ENCODE measurements at regions not wholly inside any gene's neighbourhood (a gene's known extent, or its start where the extent isn't known, plus 50 kb on each side); places are given as distances from the start of the nearest gene placed in this dataset.
A peak's percentile ranks its signal among the peaks of the same experiment; 100 is the strongest.
"Not testable (repeated sequence)": the region's sequence is repeated elsewhere in the genome, so short reads cannot be mapped to it uniquely, and the experiment has no call there.

DNA sequence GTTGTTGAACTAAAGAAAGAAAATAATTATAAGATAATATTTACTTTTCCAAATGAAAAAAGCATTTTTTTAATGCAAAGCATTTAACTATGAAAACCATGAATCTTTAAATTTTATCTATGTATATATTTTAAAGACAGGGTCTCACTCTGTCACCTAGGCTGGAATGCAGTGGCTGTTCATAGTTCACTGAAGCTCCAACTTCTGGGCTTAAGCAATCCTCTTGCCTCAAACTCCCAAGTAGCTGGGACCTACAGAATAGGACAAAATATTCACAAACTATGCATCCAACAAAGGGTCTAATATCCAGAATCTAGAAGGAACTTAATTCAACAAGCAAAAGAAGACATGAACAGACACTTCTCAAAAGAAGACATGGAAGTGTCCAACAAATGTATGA is 55.9 kb upstream of the ALB start:
- DNase-seq (ENCODE audit: low spot score), result no peak

DNA sequence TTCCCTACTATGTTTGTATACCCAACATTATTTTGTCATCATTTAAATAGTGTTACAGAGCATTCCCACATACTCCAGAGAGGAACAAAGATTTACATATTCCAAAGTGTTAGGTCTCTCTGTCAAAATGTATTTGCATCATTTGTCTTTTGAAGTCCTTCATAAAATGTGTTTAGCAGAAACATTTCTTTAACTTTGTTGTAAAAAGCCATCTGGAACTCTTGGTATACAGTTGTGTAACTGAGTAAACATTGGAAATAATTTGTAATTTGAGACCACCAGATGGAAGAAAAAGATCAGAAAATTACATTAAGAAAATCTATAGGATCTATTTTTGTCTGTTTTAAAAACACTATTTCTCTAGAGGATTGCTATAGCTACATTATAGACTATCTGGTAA is 56.6 kb upstream of the ALB start:
- DNase-seq (ENCODE audit: low spot score), result no peak

DNA sequence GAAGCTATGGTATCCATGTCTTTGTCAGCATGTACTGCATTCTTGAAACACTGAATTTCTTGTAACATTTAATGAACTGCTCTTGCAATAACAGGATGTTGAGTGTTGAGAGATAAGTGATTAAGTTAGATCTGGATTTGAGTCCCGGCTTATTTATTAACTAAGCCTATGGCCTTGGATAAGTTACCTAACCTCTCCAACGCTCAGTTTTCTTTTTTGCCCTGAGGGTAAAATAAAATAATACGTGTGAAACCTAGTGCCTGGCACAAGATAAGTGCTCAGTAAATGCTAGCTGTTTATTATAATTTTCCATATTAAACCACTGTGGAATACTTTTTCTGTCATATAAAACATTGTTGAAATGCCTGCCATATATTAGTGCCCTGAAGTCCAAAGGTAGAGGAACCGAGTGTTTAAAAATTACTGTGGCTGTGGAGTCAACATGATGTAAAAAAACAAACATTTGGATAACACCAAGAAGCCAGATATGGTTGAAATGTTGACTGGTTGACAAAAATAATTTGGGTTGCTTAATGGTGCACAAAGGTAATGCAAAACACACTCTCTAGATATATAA is 58.6 kb upstream of the ALB start:
- no peak for DNase-seq (ENCODE audit: low spot score)

DNA sequence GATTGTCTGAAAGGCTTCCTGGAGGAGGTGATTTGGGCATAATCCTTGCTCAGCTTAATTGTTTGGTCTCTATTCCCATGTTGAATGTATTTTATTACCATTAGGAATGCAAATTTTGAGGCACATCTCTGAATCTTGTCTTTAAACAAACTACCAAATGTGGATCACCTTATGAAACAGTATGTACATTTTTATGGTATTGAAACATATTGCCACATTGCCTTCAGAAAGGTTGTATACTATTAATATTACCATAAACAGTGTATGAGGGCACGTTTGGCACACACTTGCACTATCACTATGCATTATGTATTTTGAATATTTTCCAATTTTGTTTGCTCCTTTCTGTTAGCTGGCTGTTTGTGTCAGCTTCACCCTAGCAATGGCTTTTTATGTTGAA is 60.0 kb upstream of the ALB start:
- no peak for DNase-seq (ENCODE audit: low spot score)

DNA sequence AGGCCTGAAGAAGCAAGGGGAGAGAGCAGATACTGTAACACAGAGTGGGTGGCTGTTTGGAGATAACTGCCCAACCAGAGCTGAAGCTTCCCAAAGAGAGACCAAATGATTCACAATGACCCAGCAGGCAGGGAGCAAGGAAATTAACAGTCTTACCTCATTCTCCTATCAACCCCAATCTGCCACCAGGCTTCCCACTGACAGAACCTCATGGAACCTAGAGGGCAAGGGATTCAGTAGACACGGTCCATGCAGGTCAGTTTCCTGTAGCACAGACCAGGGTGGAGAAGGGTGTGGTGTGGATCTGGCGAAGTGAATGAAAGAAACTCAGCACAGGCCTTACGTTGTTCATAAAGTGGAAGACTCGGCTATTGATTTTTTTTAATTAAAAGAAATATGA is 60.7 kb upstream of the ALB start:
- no peak for DNase-seq (ENCODE audit: low spot score)

GRCh38 chr4:73341454-73341853 is 62.6 kb upstream of the ALB start:
- DNase-seq (ENCODE audit: low spot score), result peak; percentile 56

- DNase-seq (ENCODE audit: low spot score), result no peak
Observed at GRCh38 chr4:73340917-73341316, 63.2 kb upstream of the ALB start.

DNA sequence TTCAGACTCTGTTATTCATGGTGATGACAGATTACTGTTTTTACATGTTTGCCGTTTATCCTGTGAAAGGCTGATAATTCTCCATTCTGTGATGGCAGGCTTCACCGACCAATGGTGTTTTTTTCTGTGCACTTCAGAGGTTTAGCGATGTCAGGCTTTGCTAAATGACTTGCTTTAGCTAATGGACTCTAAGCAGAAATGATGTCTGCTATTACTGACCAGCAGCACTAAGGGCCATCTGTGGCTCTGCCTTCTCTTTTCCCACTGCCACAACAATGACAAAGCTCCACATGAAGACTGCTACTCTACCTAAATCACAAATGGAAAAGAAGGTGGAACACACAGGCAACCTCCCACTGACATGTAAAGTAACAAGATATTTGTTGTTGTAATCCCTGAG is 68.4 kb upstream of the ALB start:
- no peak for DNase-seq (ENCODE audit: low spot score)

DNA sequence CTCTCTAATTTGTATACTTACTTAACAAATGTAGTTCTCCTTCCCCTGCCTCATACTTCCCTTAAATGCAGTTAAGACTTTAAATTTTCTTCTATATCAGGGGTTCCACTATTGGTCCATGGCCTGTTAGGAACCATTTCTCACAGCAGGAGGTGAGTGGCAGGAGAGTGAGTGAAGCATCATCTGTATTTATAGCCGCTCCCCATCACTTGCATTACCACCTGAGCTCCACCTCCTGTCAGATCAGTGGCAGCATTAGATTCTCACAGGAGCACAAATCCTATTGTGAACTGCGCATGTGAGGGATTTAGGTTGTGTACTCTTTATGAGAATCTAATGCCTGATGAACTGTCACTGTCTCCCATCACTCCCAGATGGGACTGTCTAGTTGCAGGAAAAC is 72.1 kb upstream of the ALB start:
- not testable (repeated sequence) for DNase-seq (ENCODE audit: low spot score)

- no peak for DNase-seq (ENCODE audit: low spot score)
Observed at GRCh38 chr4:73329300-73329699, 70.7 kb upstream of the ANKRD17 start.

DNA sequence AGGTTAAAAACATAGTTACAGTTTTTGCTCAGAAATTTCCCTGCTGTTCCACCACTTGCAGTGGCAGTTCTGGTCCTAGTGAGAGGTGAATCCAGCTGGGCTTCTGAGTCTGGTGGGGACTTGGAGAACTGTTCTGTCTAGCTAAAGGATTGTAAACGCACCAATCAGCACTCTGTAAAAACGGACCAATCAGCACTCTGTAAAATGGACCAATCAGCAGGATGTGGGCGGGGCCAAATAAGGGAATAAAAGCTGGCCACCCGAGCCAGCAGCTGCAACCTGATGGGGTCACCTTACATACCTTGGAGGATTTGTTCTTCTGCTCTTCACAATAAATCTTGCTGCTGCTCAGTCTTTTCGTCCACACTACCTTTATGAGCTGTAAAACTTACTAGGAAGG is 67.2 kb upstream of the ANKRD17 start:
- DNase-seq (ENCODE audit: low spot score), result not testable (repeated sequence)

- DNase-seq (ENCODE audit: low spot score), result no peak
Observed at GRCh38 chr4:73317092-73317491, 58.5 kb upstream of the ANKRD17 start.

DNA sequence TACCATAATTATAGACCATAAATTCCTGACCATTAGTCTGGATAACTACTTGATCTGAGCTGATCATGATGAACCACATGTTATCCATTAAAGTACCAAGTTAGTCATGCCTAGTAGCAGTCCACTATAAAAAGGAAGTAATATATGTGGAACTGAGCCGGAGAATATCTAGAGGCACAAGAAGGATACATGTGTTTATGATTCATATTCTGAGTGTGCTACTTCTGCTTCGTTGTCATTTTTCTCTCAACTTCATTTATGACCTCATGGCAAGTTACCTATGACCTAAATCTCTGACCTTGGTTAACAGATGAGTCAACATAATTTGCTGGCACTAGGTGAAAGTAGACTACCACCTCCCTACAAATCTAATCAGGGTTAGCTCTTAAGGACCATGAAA is 56.5 kb upstream of the ANKRD17 start:
- DNase-seq (ENCODE audit: low spot score), result no peak

- no peak for DNase-seq (ENCODE audit: low spot score)
Observed at GRCh38 chr4:73312967-73313366, 54.4 kb upstream of the ANKRD17 start.

DNA sequence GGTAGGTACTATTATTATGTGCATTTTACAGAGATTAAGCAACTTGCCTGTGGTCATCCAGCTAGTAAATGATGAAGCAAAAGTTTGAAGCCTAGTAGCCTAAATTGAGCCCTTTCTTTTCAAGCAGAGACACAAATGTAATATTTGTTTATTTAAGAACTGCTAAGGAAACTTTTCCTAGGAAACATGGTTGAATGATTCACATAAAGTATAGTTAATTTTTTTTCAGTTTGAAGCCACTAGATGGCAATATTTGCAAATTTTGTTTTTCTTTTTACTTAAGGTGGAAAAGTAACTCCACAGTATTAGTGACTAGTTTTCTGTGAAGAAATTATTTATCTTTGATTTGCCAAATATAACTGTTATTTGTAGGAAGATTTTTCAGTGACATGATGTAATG is 52.8 kb upstream of the ANKRD17 start:
- DNase-seq (ENCODE audit: low spot score), result peak; percentile 36

- no peak for DNase-seq (ENCODE audit: low spot score)
Observed at GRCh38 chr4:73309211-73309610, 50.6 kb upstream of the ANKRD17 start.
